ENCODE measurements at regions not wholly inside any gene's neighbourhood (a gene's known extent, or its start where the extent isn't known, plus 50 kb on each side); places are given as distances from the start of the nearest gene placed in this dataset.
"Not testable (repeated sequence)": the region's sequence is repeated elsewhere in the genome, so short reads cannot be mapped to it uniquely, and the experiment has no call there.

GRCh38 chr9:14989336-14989735, 79.1 kb upstream of the FREM1 start:
- TF ChIP-seq L3MBTL2 (conservative IDR thresholded peaks at IDR 0.05); FOXM1 (IDR thresholded peaks at IDR 0.05; ENCODE audit: borderline replicate concordance); SP1 (IDR thresholded peaks at IDR 0.05): not testable (repeated sequence)
